ENCODE measurements at regions not wholly inside any gene's neighbourhood (a gene's known extent, or its start where the extent isn't known, plus 50 kb on each side); places are given as distances from the start of the nearest gene placed in this dataset.

DNA sequence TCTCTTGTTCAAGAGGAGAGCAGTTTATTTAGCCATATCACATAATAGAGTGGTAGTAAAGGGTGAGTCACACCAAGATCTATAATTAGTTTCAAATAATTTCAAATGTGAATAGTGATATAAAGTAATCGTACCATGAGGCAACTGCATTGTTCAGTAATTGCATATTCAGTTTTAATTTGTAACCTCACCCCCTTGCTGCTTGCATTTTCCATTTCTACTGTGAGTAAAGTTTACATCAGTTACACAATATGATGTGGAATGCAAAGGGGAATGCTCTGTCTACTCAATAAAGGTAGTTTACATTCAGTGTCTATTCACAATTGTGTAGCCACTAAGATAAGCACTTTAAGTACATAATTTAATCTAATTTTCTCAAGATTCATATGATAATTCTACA lies 1695.7 kb upstream of the SPRY2 start:
- DNase-seq (no peak), ATAC-seq (ENCODE audit: low read depth) (no peak)
- no peaks in the 10 kb centered on the region for H3K79me1 ChIP-seq (ENCODE audit: low read depth in 1 of 2, low read length in 2 of 2)
- H3K14ac ChIP-seq (replicated peaks; ENCODE audit: low read depth, low read length): no peak overlapping the region
- no peak overlapping the region for H2BK5ac ChIP-seq (ENCODE audit: low read depth, low read length, poor library complexity, severe bottlenecking)
- no peaks in the 10 kb centered on the region for H3K4me1 ChIP-seq (ENCODE audit: control insufficient read depth, insufficient read depth, low read length)
- no peak overlapping the region for H3K4me3 ChIP-seq (ENCODE audit: insufficient read depth, low read depth, low read length)
- no peaks in the 10 kb centered on the region for H3K36me3 ChIP-seq (ENCODE audit: control insufficient read depth, insufficient read depth, low read length)
- H3K4ac ChIP-seq (ENCODE audit: low read depth, low read length): no peak overlapping the region
- no peak overlapping the region for H2AK5ac ChIP-seq (ENCODE audit: low read depth, low read length)
- H3K9me3 ChIP-seq (ENCODE audit: control insufficient read depth, insufficient read depth, low read length): peaks cover 4% of the 10 kb centered on the region
- H3K18ac ChIP-seq (ENCODE audit: low read depth, low read length): no peak overlapping the region
- dilution Hi-C loops (cut with HindIII; ENCODE audit: low sequenced_read_pairs, unreplicated experiment): no loop called here
- H4K91ac ChIP-seq (ENCODE audit: insufficient read depth, low read depth, low read length): no peak overlapping the region
- no peak overlapping the region for H2BK120ac ChIP-seq (ENCODE audit: low read depth, low read length)
- no peaks in the 10 kb centered on the region for H3K9me1 ChIP-seq (ENCODE audit: insufficient read depth, low read length)
- no peak overlapping the region for H3K9ac ChIP-seq (ENCODE audit: low read depth, low read length)
- intact Hi-C loops (cut with micrococcal nuclease): no loop called here
- WGBS, 2 experiments (ENCODE audit: extremely low coverage in 2 of 2, insufficient read length in 1 of 2): no CpG with 5 or more reads among the region's 1 CpG
- H3K4me2 ChIP-seq (ENCODE audit: low read depth, low read length): no peak overlapping the region
- no peak overlapping the region for H2AFZ ChIP-seq (replicated peaks; ENCODE audit: low read length, poor library complexity)
- no peak overlapping the region for H2BK15ac ChIP-seq (ENCODE audit: low read depth, low read length)
- in situ Hi-C loops (cut with MboI; ENCODE audit: low sequenced_read_pairs): no loop called here
- H4K20me1 ChIP-seq (ENCODE audit: insufficient read depth, low read length): no peaks in the 10 kb centered on the region
- no peak overlapping the region for H3K23ac ChIP-seq (ENCODE audit: low read depth, low read length)
- no TSS peak for BruUV-seq (replicated peaks)
- H3K56ac ChIP-seq (ENCODE audit: extremely low read depth, insufficient read depth, low read length): no peak overlapping the region
- ChIA-PET POLR2A (ENCODE audit: unreplicated experiment) (no interaction called here), CTCF (no interaction called here)
- no peak overlapping the region for H4K8ac ChIP-seq (ENCODE audit: low read depth in 2 of 2, low read length in 2 of 2)
- H3K27me3 ChIP-seq (ENCODE audit: control insufficient read depth, insufficient read depth, low read length): no peaks in the 10 kb centered on the region
- H2AK9ac ChIP-seq (replicated peaks; ENCODE audit: low read depth, low read length, poor library complexity): no peak overlapping the region
- no peak overlapping the region for H4K5ac ChIP-seq (ENCODE audit: low read depth, low read length)
- H3K27ac ChIP-seq (ENCODE audit: insufficient read depth, low read length): no peak overlapping the region
- TF ChIP-seq, protein P1, sequence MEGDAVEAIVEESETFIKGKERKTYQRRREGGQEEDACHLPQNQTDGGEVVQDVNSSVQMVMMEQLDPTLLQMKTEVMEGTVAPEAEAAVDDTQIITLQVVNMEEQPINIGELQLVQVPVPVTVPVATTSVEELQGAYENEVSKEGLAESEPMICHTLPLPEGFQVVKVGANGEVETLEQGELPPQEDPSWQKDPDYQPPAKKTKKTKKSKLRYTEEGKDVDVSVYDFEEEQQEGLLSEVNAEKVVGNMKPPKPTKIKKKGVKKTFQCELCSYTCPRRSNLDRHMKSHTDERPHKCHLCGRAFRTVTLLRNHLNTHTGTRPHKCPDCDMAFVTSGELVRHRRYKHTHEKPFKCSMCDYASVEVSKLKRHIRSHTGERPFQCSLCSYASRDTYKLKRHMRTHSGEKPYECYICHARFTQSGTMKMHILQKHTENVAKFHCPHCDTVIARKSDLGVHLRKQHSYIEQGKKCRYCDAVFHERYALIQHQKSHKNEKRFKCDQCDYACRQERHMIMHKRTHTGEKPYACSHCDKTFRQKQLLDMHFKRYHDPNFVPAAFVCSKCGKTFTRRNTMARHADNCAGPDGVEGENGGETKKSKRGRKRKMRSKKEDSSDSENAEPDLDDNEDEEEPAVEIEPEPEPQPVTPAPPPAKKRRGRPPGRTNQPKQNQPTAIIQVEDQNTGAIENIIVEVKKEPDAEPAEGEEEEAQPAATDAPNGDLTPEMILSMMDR (conservative IDR thresholded peaks at IDR 0.05; ENCODE audit: low read depth, low read length): no peak
- TF ChIP-seq NFE2L2 (IDR thresholded peaks at IDR 0.05; ENCODE audit: low read depth, low read length) (no peak), RFX5 (IDR thresholded peaks at IDR 0.05; ENCODE audit: low read depth, low read length) (no peak), CEBPB (IDR thresholded peaks at IDR 0.05; ENCODE audit: low read depth, low read length) (no peak), MAZ (IDR thresholded peaks at IDR 0.05; ENCODE audit: borderline replicate concordance, low read depth, low read length) (no peak), MXI1 (IDR thresholded peaks at IDR 0.05; ENCODE audit: borderline replicate concordance, low read depth, low read length) (no peak), SMC3 (IDR thresholded peaks at IDR 0.05; ENCODE audit: low read depth, low read length) (no peak), RAD21 (IDR thresholded peaks at IDR 0.05; ENCODE audit: low read length) (no peak), FOS (IDR thresholded peaks at IDR 0.05; ENCODE audit: low read depth, low read length) (no peak), RCOR1 (IDR thresholded peaks at IDR 0.05; ENCODE audit: insufficient replicate concordance, low read length) (no peak), BHLHE40 (IDR thresholded peaks at IDR 0.05; ENCODE audit: low read depth, low read length) (no peak), CHD1 (IDR thresholded peaks at IDR 0.05; ENCODE audit: low read depth, low read length) (no peak), MAFK (IDR thresholded peaks at IDR 0.05; ENCODE audit: low read depth, low read length) (no peak), POLR2A (IDR thresholded peaks at IDR 0.05; ENCODE audit: low read depth, low read length) (no peak)
- TF ChIP-seq, protein P2, sequence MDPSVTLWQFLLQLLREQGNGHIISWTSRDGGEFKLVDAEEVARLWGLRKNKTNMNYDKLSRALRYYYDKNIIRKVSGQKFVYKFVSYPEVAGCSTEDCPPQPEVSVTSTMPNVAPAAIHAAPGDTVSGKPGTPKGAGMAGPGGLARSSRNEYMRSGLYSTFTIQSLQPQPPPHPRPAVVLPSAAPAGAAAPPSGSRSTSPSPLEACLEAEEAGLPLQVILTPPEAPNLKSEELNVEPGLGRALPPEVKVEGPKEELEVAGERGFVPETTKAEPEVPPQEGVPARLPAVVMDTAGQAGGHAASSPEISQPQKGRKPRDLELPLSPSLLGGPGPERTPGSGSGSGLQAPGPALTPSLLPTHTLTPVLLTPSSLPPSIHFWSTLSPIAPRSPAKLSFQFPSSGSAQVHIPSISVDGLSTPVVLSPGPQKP (IDR thresholded peaks at IDR 0.05; ENCODE audit: borderline replicate concordance, low read depth, low read length): no peak
- TF ChIP-seq, protein P3, sequence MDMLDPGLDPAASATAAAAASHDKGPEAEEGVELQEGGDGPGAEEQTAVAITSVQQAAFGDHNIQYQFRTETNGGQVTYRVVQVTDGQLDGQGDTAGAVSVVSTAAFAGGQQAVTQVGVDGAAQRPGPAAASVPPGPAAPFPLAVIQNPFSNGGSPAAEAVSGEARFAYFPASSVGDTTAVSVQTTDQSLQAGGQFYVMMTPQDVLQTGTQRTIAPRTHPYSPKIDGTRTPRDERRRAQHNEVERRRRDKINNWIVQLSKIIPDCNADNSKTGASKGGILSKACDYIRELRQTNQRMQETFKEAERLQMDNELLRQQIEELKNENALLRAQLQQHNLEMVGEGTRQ (IDR thresholded peaks at IDR 0.05; ENCODE audit: low read depth, low read length): no peak
- no peak overlapping the region for H2BK20ac ChIP-seq (ENCODE audit: low read depth, low read length)

Measured in IMR-90 (cell line).